HG02885 (cell line): ENCODE measurements at regions not wholly inside any gene's neighbourhood (a gene's known extent, or its start where the extent isn't known, plus 50 kb on each side); places are given as distances from the start of the nearest gene placed in this dataset.
"Not testable (repeated sequence)": the region's sequence is repeated elsewhere in the genome, so short reads cannot be mapped to it uniquely, and the experiment has no call there.

Experiments used
- ATAC-seq: cut with Tn5 transposase; IDR thresholded peaks from one replicate; pipeline ENCODE4 v1.9.1; 2021; ENCODE audit warnings: mild to moderate bottlenecking; ENCODE audit not compliant: unreplicated experiment, poor library complexity

DNA sequence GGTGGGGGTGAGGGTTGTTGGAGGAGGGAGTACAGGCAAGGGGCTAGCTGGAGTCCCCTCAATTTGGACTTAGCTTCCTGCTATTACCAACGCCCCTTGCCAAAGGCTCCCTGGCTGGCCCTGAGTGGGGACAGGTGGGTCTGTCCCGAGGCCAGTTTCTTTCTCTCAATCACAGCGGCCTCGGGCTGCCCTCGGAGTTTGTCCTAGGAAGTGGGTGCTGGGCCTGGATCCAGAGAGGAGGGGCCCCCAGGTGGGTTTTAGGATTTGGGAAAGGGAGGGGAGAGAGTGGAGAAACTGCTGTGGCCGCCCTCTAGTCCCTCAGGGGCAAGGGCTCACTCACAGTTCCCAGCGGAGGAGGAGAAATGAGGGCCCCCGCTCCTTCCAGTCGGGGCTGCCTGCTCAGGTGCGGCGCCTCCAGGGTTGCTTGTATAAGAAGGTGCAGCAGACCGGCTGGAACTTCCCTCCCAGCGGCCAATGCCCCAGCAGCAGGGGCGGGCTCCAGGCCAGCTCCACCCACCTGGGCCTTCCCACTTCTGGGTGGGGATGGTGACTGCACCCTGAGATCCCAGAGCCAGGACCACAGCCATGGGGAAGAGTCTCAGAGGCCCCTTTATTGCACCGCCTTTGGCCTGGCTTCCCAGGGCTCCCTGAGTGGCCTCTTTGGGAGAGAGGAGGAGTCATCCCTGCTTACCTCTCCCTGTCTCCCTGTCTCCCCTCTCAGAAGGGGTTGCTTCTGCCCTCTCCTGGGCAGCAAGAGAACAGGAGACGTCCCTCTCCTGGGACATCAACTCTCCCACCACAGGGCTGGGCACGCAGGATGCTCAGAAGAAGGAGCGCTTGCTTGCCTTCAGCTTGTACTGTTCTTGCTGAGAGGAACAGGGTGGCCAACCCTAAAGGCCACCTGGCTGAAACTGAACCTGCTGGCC is 112.0 kb upstream of the SMURF2 start:
- ATAC-seq, result no peak

DNA sequence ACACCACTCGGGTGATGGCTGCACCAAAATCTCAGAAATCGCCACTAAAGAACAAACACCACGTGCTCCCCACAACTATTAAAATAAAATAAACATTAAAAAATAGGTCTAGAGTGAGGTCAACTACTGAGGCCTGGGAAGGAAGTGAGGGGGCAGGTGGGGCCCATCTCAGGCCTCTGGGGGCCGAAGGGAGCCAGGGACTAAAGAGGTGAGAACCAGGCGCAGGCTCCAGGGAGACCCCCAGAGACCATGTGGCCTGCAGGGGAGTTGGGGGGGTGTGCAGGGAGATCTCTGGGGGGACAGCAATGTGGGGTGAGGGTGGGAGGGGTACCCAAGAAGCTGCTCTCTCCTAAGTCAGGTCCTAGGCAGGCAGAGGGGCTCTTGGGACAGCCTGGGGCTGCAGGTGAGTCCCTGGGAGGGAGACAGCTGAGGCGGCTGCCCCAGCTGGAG is 111.3 kb upstream of the SMURF2 start:
- ATAC-seq, result no peak

DNA sequence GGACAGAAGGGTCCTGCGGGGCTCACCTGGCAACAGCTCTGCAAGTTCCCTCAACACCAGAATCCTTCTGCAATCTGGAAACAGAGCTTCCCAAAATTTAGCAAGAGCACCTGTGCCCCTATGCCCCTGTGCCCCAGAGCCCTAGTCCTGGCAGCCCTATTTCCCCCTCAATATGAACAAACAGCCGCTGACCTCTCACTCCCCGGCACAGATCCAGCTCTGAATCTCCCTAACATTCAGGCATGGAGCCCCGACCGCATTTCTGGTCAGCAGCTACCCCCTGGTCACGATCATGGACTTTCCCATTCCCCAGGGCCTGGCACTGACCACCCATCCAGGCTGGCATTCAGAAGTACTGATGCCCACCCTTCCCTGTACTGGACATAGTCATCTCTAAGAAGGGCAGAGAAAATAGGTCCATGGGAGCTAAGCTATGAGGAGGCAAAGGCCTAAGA is 110.8 kb upstream of the SMURF2 start:
- ATAC-seq, result no peak

DNA sequence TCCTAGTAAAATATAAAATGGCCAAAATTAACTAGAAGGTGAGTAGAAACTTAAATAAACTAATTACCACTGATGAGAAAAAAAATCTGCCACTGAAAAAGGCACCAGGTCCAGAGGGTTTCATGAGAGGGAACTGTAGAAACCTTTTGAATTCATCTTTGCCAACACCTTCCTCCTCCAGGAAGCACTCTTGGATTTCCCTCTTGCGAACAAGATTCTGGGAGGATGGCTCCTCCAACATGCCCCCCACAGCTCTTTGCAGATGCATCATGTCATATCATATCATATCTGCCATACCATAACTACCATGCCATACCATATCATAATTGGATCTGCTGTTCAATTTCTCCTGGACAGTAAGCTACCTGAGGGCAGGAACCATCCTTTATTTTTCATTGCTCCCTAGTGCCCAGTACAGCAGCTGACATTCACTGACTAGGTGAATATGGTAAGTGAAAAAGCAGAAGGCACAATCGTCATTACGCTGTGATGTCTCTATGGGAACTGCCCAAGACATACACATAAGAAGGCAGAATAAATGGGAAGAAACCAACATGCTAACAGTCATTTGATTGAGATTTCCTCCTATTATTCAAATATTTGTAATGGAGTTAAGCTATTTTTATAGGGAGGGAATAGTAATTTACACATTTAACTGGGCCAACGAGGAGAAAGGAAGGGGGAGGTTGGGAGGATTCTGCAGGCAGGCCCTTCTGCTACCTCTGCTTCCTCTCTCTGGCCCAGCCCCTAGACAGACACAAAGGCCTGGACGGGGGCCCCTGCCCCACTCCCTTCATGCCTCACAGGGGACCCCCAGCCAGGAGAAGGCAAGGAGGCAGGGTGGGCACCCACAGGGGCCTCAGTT is 110.1 kb upstream of the SMURF2 start:
- ATAC-seq, result no peak

DNA sequence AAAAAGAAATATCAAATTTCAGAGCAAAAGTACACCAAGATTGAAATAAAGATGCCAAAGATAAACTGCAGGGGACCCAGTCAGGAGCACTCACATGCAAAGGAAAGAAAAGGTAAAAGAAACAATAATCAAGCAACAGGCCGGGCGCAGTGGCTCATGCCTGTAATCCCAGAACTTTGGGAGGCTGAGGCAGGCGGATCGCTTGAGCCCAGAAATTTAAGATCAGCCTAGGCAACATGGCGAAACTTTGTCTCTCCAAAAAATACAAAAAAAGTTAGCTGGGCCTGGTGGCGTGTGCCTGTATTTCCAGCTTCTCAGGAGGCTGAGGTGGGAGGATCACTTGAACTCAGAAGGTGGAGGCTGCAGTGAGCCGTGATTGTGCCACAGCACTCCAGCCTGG is 107.6 kb upstream of the SMURF2 start:
- no peak for ATAC-seq

DNA sequence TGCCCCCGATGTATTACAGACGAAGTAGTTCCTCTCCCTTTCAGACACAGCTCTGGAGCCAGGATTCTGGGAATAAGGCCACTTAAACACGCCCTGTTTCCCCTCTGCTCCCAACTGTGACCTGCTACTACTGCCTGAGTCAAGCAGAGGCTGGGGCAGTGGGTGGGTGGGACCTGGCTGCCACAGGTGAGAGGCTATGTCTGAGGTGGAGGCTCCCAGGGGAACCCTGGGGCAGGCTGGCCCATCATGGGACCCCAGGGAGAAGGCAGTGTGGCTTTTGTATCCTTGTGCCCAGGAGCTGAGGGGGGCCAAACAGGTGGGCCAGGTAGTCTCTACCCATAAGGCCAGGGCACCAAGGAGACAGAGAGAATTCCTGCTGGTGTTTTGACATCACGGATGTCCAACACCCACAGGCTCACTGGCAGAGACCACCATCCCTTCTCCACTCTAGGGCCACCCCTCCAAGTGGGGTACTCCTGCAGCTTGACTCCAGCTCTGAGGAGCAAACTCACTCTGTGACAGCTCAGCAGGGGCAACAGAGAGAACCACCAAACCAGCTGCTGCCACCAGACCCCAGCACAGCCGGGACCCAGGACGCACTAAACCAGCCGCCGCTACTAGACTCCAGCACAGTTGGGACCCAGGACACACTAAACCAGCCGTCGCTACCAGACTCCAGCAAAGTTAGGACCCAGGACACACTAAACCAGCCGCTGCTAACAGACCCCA is 105.3 kb upstream of the SMURF2 start:
- no peak for ATAC-seq

DNA sequence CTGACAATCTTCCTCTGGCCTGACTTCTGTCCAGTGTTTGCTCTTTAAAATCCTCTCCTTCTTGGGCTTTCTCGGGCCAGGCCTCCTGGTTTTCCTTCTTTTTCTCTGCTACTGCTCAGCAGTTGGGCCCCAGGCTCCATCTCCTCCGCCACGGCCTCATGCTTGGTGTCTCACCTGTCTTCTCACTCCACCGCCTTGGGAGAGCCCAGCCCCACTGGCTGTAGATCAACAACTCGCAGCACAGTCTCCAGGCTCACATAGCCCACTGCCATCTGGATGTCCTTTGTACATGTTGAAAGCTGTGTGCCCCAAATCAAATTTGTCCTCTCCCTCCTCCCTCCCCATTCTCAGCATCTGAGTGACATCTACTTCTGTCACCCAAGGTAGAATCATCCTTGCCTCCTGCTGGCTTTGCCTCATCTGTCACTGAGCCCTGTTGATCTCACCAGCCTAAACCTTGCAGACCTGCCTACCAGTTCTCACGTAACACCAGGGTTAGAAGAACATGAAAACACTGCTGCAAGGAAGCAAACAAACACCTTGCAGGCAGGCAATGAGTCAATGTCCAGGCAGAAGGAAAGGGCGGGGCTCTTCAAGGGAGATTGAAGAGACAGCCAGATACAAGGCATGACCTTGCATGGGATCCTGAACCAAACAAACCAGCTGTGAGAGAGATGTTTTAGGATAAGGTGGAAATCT is 103.2 kb upstream of the SMURF2 start:
- no peak for ATAC-seq

DNA sequence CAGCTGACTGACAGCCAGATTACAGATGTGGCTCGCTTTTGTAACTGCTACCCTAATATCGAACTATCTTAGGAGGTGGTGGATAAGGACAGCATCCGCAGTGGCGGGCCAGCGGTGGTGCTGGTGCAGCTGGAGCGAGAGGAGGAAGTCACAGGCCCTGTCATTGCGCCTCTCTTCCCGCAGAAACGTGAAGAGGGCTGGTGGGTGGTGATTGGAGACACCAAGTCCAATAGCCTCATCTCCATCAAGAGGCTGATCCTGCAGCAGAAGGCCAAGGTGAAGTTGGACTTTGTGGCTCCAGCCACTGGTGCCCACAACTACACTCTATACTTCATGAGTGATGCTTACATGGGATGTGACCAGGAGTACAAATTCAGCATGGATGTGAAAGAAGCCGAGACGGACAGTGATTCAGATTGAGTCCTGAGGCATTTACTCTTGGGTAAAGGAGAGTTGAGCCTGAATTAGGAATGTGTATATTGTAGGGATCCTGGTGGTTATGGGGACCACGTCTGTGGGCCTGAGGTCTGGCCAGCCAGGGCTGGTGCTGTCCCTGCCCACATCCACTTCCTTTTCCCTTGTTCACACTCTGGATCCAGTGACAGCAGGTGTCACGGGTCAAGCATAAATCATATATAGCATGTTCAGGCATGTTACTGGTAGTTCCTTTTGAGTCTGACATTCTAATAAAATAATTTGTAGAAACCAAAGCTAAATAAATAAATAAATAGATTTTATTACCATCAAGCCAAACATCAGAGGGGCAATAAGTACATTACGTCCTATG is 89.0 kb upstream of the SMURF2 start:
- no peak for ATAC-seq

DNA sequence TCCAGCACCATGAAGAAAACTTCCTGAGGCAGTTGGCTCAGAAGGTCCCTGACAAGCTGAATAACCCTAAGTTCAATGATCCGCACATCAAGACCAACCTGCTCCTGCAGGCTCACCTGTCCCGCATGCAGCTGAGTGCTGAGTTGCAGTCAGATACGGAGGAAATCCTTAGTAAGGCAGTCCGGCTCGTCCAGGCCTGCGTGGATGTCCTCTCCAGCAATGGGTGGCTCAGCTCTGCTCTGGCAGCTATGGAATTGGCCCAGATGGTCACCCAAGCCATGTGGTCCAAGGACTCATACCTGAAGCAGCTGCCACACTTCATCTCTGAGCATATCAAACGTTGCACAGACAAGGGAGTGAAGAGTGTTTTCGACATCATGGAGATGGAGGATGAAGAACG is 88.4 kb upstream of the SMURF2 start:
- ATAC-seq, result no peak

DNA sequence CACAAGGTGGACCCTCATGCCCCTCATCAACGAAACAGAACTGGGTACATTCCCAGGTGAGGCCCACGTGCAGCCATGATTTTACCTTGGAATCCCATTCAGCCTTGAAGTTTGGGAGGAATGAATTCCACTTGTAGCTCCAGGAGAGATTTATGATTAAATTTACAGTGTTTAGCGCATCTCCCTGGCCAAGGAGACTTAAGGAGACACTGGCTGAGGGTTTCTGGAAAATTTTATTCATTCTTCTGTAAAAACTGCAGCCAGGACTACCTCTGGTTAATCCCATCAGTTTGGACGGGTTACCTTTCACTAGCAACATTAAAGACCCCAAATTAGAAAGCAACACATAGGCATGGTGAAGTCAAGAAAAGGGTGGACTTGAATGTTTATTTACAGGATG is 87.2 kb upstream of the SMURF2 start:
- ATAC-seq, result no peak

DNA sequence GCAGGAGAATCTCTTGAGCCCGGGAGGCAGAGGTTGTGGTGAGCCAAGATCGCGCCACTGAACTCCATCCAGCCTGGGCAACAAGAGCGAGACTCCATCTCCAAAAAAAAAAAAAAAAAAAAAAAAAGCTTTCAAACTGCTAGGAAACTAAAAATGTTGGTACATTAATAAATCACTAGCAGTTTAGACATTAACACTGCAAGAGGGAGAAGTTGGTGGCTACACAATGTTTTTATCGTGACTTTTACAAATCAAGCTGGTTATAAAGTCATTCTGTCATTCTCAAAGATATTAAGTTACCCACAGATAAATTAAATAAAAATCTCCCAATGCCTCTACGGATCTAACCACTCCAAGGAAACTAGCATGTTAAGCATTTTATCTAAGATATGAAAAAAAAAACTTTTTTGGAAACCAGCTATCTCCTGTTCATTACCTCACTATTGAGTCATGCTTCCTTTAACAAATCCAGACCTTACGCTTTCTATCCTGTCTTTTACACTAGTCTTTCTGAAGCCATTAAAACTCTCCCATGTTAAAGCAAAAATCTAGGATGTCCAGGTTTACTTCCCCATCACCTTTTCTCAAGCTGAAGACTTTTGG is 85.9 kb upstream of the SMURF2 start:
- no peak for ATAC-seq

DNA sequence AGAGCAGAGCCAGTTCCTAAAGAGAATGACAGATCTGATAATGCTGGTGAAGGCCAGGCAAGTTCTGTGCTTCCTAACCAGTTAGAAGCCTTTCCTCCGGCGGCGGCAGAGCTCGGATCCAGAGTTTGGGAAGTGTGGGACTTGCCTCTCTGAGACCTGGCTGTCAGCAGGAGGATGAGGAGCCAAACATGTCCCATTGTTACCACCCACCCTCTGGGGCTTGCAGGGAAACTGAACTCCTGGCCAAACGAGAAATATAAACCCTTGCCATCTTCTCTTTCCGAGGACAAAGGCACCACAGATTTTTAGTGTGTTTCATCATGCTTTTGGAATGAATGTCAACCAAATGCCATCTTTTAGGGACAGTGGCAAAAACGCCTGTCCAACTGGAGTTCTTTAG is 80.2 kb upstream of the SMURF2 start:
- ATAC-seq, result no peak

DNA sequence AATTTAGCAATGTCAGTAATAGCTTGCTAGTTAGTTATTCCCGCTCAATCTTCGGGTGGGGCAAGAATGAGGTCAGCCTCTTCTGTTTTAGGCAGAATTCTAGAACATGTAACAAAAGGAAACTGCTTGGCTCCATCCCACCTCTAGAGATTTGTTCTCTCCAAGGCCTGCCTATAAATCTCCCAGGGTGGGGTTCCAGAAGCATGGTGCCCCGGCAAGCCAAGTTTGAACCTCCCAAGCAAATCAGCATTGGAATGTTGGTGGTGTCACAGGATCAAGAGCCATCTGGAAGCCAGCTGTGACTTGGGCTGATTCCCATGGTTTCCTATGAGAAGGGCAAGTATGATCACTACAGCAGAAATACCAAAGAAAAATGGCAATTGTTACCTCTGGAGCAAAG is 79.8 kb upstream of the SMURF2 start:
- not testable (repeated sequence) for ATAC-seq

DNA sequence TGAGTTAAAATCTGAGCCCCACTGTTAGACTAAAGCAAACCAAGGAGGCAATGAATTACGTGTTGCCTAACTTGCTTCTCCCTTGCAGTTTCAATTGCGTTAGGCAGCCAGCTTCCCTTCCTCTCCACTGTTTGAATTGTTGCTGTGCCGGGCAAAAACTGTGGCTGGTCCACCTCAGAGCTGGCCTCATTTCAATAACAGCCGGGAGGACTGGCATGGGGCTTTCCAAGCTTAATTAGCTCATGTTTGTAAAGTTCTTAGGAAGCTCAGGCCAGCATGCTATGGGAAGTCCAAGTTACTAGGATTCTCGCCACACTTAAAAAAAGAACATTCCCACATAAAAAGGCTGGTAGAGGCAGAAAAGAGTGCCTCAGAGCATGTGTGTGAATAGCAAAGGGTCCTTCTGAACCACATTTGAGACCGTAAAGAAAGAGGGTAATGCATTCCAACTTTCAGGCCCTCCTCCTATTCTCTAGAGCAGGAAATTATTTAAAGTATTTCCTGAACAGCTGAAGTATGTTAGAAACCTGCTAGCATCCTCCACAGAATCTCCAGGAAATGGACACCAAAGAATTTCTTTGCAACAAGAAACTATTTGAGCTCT is 79.0 kb upstream of the SMURF2 start:
- no peak for ATAC-seq

DNA sequence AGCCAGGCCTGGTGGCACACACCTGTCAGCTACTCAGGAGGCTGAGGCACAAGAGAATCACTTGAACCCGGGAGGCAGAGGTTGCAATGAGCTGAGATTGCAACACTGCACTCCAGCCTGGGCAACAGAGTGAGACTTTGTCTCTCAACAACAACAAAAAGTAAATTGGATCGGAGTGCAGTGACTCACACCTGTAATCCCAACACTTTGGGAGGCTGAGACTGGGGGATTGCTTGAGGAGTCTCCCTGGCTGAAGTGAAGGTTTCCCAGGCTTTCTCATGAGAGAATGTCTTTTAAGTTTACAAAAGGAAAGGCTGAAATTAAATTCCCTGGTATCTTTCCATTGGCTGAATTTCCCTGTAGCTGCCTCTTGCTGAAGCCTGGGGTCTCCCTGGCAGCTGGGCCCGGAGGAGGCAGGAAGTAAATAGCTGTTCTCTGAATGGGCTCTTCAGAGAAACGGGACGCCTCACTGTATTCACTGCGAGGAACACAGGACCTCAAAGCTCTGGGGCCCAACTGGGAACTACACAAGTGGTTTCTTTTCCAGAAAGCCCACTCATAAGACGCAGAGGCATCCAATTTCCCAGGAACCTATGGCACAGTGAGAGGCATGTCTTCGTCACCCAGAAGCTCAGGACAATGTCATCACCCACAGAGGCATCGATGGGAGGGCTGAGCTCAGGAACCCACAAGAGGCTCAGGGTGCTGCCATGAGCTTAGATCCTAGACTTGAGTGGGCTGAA is 77.4 kb upstream of the SMURF2 start:
- no peak for ATAC-seq

DNA sequence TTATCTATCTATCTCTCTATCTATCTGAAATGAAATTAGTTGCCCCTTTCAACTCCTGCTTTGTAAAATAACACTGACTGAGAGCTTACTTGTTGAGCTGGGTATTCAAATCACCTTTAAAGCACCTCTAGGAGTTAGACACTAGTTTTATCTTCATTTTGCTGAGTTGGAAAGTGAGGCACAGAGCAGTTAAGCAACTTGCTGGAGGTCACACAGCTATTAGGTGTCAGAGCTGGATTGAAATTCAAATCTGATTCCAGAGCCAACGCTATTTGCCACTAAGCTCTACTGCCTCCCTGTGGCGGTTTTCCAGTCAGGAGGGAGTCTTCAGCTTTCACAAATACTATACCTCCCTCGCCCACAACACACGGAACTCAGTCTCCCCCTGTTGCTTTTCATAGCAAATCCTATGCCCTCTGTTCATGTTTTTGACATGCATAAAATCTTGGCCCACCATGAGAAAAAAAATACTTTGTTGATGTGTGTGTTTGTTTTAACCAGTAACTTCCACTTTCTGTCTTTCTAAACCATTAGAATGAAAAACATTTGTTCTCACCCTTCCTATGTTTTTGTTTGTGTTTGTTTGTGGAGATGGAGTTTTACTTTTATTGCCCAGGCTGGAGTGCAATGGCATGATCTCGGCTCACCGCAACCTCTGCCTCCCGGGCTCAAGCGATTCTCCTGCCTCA is 74.8 kb upstream of the SMURF2 start:
- ATAC-seq, result no peak

DNA sequence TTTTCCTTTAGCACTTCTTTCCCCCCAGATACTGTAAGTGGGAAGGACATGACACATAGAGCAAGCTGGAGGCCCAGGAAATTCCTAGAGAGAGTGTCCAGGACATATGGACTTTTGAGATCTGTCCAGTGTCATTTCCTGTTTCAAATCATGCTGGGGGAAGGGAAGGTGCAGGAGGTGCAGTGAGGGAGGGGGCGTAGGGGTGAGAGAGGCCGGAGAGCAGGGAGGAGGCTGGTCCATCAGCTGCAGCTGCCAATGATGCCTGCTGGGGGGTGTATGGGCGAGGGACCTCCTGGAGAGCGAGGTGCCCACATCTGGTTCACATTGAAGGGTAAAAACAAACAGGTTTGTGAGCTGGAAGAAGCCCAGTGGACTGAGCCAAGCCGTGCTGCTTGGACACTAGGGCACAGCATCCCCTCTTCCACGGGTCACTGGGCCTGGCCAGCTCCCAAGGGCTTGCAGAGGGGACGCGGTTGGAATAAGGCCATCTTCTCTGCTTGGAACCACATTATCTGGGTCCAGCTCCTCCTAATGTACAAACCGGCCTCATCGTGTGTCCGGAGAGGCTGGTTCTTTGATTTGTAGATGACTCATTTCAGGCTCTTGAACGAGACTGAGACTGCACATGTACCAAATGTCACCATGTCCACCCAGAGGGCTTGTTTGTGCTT is 70.4 kb upstream of the SMURF2 start:
- ATAC-seq, result no peak
